GF-D8 (cell line): ENCODE measurements at regions not wholly inside any gene's neighbourhood (a gene's known extent, or its start where the extent isn't known, plus 50 kb on each side); places are given as distances from the start of the nearest gene placed in this dataset.

Experiments
- DNase-seq: peaks from one replicate; lab custom pipeline; 2025; lab: John Stamatoyannopoulos, UW

GRCh38 chr22:27418261-27418660, 383.3 kb downstream of the MN1 start:
- no peak for DNase-seq

GRCh38 chr22:27419473-27419872, 382.1 kb downstream of the MN1 start:
- DNase-seq, result no peak

GRCh38 chr22:27420195-27420816, 381.2 kb downstream of the MN1 start:
- no peak for DNase-seq

- no peak for DNase-seq
These were observed 380.7 kb downstream of the MN1 start for GRCh38 chr22:27420817-27421361.

- no peak for DNase-seq
These were observed 379.1 kb downstream of the MN1 start for GRCh38 chr22:27422442-27422841.

- DNase-seq, result no peak
These were observed 377.2 kb downstream of the MN1 start for GRCh38 chr22:27424319-27424718.

- no peak for DNase-seq
These were observed 372.1 kb downstream of the MN1 start for GRCh38 chr22:27429476-27429875.

- DNase-seq, result no peak
These were observed 370.5 kb downstream of the MN1 start for GRCh38 chr22:27431081-27431480.

GRCh38 chr22:27431896-27432295, 369.7 kb downstream of the MN1 start:
- DNase-seq, result no peak

- DNase-seq, result no peak
These were observed 368.5 kb downstream of the MN1 start for GRCh38 chr22:27433099-27433498.

- no peak for DNase-seq
These were observed 367.9 kb downstream of the MN1 start for GRCh38 chr22:27433585-27434190.

GRCh38 chr22:27434898-27435297, 366.7 kb downstream of the MN1 start:
- no peak for DNase-seq

GRCh38 chr22:27435844-27436576, 365.5 kb downstream of the MN1 start:
- no peak for DNase-seq

GRCh38 chr22:27436591-27436990, 365.0 kb downstream of the MN1 start:
- DNase-seq, result no peak

GRCh38 chr22:27437570-27437969, 364.0 kb downstream of the MN1 start:
- DNase-seq, result no peak

GRCh38 chr22:27438271-27438980, 363.1 kb downstream of the MN1 start:
- DNase-seq, result no peak

GRCh38 chr22:27439131-27439530, 362.4 kb downstream of the MN1 start:
- DNase-seq, result no peak

- no peak for DNase-seq
These were observed 361.2 kb downstream of the MN1 start for GRCh38 chr22:27440304-27440865.

- DNase-seq, result no peak
These were observed 359.7 kb downstream of the MN1 start for GRCh38 chr22:27441706-27442475.

- no peak for DNase-seq
These were observed 358.2 kb downstream of the MN1 start for GRCh38 chr22:27443306-27443705.

- DNase-seq, result no peak
These were observed 355.7 kb downstream of the MN1 start for GRCh38 chr22:27445881-27446280.
